ENCODE measurements at regions not wholly inside any gene's neighbourhood (a gene's known extent, or its start where the extent isn't known, plus 50 kb on each side); places are given as distances from the start of the nearest gene placed in this dataset.
A peak's percentile ranks its signal among the peaks of the same experiment; 100 is the strongest.

- Histone ChIP-seq H3K4me3 (ENCODE audit: low read length in 2 of 2) (no peak overlapping the region), H3K27me3 (ENCODE audit: control insufficient read depth in 1 of 2, insufficient read depth in 2 of 2, low read length in 1 of 2) (peaks cover 0 to 2% of the 10 kb centered on the region in 2 donors), H3K4me1 (ENCODE audit: control insufficient read depth in 1 of 2, insufficient read depth in 2 of 2, low read length in 2 of 2) (no peaks in the 10 kb centered on the region), H3K9me3 (ENCODE audit: control insufficient read depth, low read length) (no peaks in the 10 kb centered on the region), H3K27ac (ENCODE audit: low read depth in 1 of 2, low read length in 2 of 2) (no peak overlapping the region), H3K36me3 (ENCODE audit: control insufficient read depth in 1 of 2, insufficient read depth in 2 of 2, low read length in 1 of 2) (no peaks in the 10 kb centered on the region)
- intact Hi-C loops (cut with DNase I) = no loop called here
- ATAC-seq (ENCODE audit: low FRiP score) (no peak), DNase-seq (no peak)
- 30 to 36% methylated on average over 6 of the region's 6 CpGs for whole genome bisulfite sequencing, 2 donors
Observed at GRCh38 chr13:52950436-52950956, 78.1 kb upstream of the OLFM4 start.

GRCh38 chr13:52949742-52950141, 78.9 kb upstream of the OLFM4 start:
- WGBS, 2 donors = 56 to 65% methylated on average over 6 of the region's 6 CpGs
- intact Hi-C loops (cut with DNase I) = no loop called here

DNA sequence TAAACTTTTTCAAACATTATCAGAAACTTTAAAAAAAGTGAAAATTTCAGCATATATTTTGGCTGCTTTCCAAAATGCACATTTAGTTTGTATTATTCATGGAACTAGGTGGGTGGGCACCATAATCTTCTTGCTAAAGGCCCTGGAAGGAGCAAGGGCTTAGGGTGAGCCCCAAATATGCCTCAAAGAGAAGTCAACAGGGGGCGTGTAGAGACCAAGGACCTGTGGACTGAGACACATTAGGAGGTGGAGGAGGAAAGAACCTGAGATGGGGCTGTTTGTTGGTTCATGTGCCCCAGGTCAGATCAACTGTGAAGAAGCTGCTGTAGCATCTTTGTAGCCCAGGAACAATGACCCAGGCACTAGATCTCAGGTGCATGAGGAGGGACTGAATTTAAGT, 79.6 kb upstream of the OLFM4 start:
- no peaks in the 10 kb centered on the region for H3K36me3 ChIP-seq (ENCODE audit: control insufficient read depth in 1 of 2, insufficient read depth in 2 of 2, low read length in 1 of 2)
- H3K27ac ChIP-seq (ENCODE audit: low read depth in 1 of 2, low read length in 2 of 2) = no peak overlapping the region
- DNase-seq (no peak), ATAC-seq (ENCODE audit: low FRiP score) (no peak)
- H3K9me3 ChIP-seq (ENCODE audit: control insufficient read depth, low read length) = no peaks in the 10 kb centered on the region
- intact Hi-C loops (cut with DNase I) = no loop called here
- H3K4me1 ChIP-seq (ENCODE audit: control insufficient read depth in 1 of 2, insufficient read depth in 2 of 2, low read length in 2 of 2) = no peaks in the 10 kb centered on the region
- no peak overlapping the region for H3K4me3 ChIP-seq (ENCODE audit: low read length in 2 of 2)
- 79 to 89% methylated on average over 1 of the region's 1 CpG for WGBS, 2 donors
- peaks cover 0 to 2% of the 10 kb centered on the region in 2 donors for H3K27me3 ChIP-seq (ENCODE audit: control insufficient read depth in 1 of 2, insufficient read depth in 2 of 2, low read length in 1 of 2)

More at GRCh38 chr13:52949742-52950141, 78.9 kb upstream of the OLFM4 start:
- H3K27me3 ChIP-seq (ENCODE audit: control insufficient read depth in 1 of 2, insufficient read depth in 2 of 2, low read length in 1 of 2) = peaks cover 0 to 2% of the 10 kb centered on the region in 2 donors
- no peak for DNase-seq
- H3K27ac ChIP-seq (ENCODE audit: low read depth in 1 of 2, low read length in 2 of 2) = no peak overlapping the region
- no peak for ATAC-seq (ENCODE audit: low FRiP score)
- no peak overlapping the region for H3K4me3 ChIP-seq (ENCODE audit: low read length in 2 of 2)
- H3K4me1 ChIP-seq (ENCODE audit: control insufficient read depth in 1 of 2, insufficient read depth in 2 of 2, low read length in 2 of 2) = no peaks in the 10 kb centered on the region
- no peaks in the 10 kb centered on the region for H3K36me3 ChIP-seq (ENCODE audit: control insufficient read depth in 1 of 2, insufficient read depth in 2 of 2, low read length in 1 of 2)
- no peaks in the 10 kb centered on the region for H3K9me3 ChIP-seq (ENCODE audit: control insufficient read depth, low read length)

DNA sequence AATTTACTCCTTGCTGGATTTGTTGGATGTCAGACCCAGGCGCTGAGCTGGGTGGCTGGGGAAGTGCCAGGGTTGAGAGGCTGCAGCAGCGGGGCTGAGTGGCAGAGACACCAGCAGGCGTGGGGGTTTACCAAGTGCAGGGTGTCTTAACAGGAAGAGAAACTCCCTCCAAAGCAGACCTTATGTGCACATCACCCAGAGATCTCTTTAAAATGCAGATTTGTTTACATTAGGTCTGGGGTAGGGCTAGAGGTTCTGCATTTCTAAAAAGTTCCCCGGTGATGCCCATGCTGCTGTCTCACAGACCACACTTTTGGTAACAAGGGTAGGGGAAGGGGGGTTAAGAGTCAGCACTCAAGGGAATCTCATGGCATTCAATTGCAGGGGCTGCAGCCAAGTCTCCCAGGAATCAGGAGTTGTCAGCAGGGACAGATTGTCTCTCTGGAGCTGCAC, 80.7 kb upstream of the OLFM4 start:
- intact Hi-C loops (cut with DNase I) = no loop called here
- H3K4me1 ChIP-seq (ENCODE audit: control insufficient read depth in 1 of 2, insufficient read depth in 2 of 2, low read length in 2 of 2) = no peaks in the 10 kb centered on the region
- H3K27ac ChIP-seq (ENCODE audit: low read depth in 1 of 2, low read length in 2 of 2) = no peak overlapping the region
- no peaks in the 10 kb centered on the region for H3K9me3 ChIP-seq (ENCODE audit: control insufficient read depth, low read length)
- no peaks in the 10 kb centered on the region for H3K27me3 ChIP-seq (ENCODE audit: control insufficient read depth in 1 of 2, insufficient read depth in 2 of 2, low read length in 1 of 2)
- no peak for ATAC-seq (ENCODE audit: low FRiP score)
- H3K36me3 ChIP-seq (ENCODE audit: control insufficient read depth in 1 of 2, insufficient read depth in 2 of 2, low read length in 1 of 2) = no peaks in the 10 kb centered on the region
- H3K4me3 ChIP-seq (ENCODE audit: low read length in 2 of 2) = no peak overlapping the region
- 29 to 51% methylated on average over 4 of the region's 4 CpGs for WGBS, 2 donors
- peak in 1 of 2 donors; percentile 56 for DNase-seq

GRCh38 chr13:52945348-52945747, 83.3 kb upstream of the OLFM4 start:
- H3K27ac ChIP-seq (ENCODE audit: low read depth in 1 of 2, low read length in 2 of 2) = no peak overlapping the region
- intact Hi-C loops (cut with DNase I) = no loop called here
- no peaks in the 10 kb centered on the region for H3K9me3 ChIP-seq (ENCODE audit: control insufficient read depth, low read length)
- H3K27me3 ChIP-seq (ENCODE audit: control insufficient read depth in 1 of 2, insufficient read depth in 2 of 2, low read length in 1 of 2) = no peaks in the 10 kb centered on the region
- no peaks in the 10 kb centered on the region for H3K36me3 ChIP-seq (ENCODE audit: control insufficient read depth in 1 of 2, insufficient read depth in 2 of 2, low read length in 1 of 2)
- no peak overlapping the region for H3K4me3 ChIP-seq (ENCODE audit: low read length in 2 of 2)
- WGBS, 2 donors = 62 to 95% methylated on average over 3 of the region's 3 CpGs
- H3K4me1 ChIP-seq (ENCODE audit: control insufficient read depth in 1 of 2, insufficient read depth in 2 of 2, low read length in 2 of 2) = no peaks in the 10 kb centered on the region
- DNase-seq (no peak), ATAC-seq (ENCODE audit: low FRiP score) (peak; percentile 31)

DNA sequence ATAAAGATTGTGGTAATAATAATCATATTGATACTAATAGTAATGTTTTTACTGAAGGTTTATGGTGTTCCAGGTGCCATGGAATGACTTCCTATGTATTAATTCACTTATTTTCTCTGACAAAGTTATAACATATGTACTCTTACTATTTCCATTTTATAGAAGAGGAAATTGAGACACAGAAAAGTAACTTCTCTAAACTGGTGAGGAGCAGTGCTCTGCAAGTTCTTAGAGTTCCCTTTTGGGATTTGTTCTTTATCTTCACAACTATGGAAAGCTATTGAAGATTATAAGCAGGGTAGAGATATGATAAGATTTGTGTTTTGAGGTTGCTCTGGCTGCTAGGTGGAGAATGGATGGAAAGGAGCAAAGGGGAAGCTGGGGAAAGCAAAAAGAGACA, 83.9 kb upstream of the OLFM4 start:
- Histone ChIP-seq H3K27ac (ENCODE audit: low read depth in 1 of 2, low read length in 2 of 2) (no peak overlapping the region), H3K4me1 (ENCODE audit: control insufficient read depth in 1 of 2, insufficient read depth in 2 of 2, low read length in 2 of 2) (no peaks in the 10 kb centered on the region), H3K4me3 (ENCODE audit: low read length in 2 of 2) (no peak overlapping the region), H3K36me3 (ENCODE audit: control insufficient read depth in 1 of 2, insufficient read depth in 2 of 2, low read length in 1 of 2) (no peaks in the 10 kb centered on the region), H3K9me3 (ENCODE audit: control insufficient read depth, low read length) (no peaks in the 10 kb centered on the region), H3K27me3 (ENCODE audit: control insufficient read depth in 1 of 2, insufficient read depth in 2 of 2, low read length in 1 of 2) (no peaks in the 10 kb centered on the region)
- intact Hi-C loops (cut with DNase I) = no loop called here
- no peak for ATAC-seq (ENCODE audit: low FRiP score)
- DNase-seq = no peak

GRCh38 chr13:52938065-52938464, 89.6 kb upstream of the PCDH8 start:
- ATAC-seq (ENCODE audit: low FRiP score) = no peak
- no peaks in the 10 kb centered on the region for H3K27me3 ChIP-seq (ENCODE audit: control insufficient read depth in 1 of 2, insufficient read depth in 2 of 2, low read length in 1 of 2)
- no peaks in the 10 kb centered on the region for H3K9me3 ChIP-seq (ENCODE audit: control insufficient read depth, low read length)
- 73 to 76% methylated on average over 3 of the region's 3 CpGs for WGBS, 2 donors
- H3K4me3 ChIP-seq (ENCODE audit: low read length in 2 of 2) = no peak overlapping the region
- H3K4me1 ChIP-seq (ENCODE audit: control insufficient read depth in 1 of 2, insufficient read depth in 2 of 2, low read length in 2 of 2) = no peaks in the 10 kb centered on the region
- DNase-seq = no peak
- intact Hi-C loops (cut with DNase I) = no loop called here
- H3K36me3 ChIP-seq (ENCODE audit: control insufficient read depth in 1 of 2, insufficient read depth in 2 of 2, low read length in 1 of 2) = no peaks in the 10 kb centered on the region
- no peak overlapping the region for H3K27ac ChIP-seq (ENCODE audit: low read depth in 1 of 2, low read length in 2 of 2)

DNA sequence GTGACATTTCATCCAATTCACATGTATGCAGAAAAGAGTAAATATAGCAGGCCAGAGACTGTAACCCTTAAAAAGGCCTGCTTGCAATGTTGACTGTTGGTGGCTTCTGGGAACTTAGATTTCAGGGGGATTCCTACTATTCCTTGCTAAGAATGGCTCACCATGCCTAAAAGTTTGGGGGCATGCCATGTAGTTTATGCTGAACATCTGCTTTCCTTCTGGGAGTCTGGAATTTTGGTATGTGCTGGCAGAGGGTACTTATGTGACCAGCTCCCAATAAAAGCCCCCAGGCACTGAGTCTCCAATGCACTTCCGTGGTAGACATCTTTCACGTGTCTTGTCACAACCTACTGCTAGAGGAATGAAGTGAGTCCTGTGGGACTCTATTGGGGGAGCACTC, 88.4 kb upstream of the PCDH8 start:
- H3K27ac ChIP-seq (ENCODE audit: low read depth in 1 of 2, low read length in 2 of 2) = no peak overlapping the region
- no peak for DNase-seq
- no peaks in the 10 kb centered on the region for H3K36me3 ChIP-seq (ENCODE audit: control insufficient read depth in 1 of 2, insufficient read depth in 2 of 2, low read length in 1 of 2)
- no peaks in the 10 kb centered on the region for H3K4me1 ChIP-seq (ENCODE audit: control insufficient read depth in 1 of 2, insufficient read depth in 2 of 2, low read length in 2 of 2)
- H3K9me3 ChIP-seq (ENCODE audit: control insufficient read depth, low read length) = no peaks in the 10 kb centered on the region
- intact Hi-C loops (cut with DNase I) = no loop called here
- no peak overlapping the region for H3K4me3 ChIP-seq (ENCODE audit: low read length in 2 of 2)
- no peak for ATAC-seq (ENCODE audit: low FRiP score)
- H3K27me3 ChIP-seq (ENCODE audit: control insufficient read depth in 1 of 2, insufficient read depth in 2 of 2, low read length in 1 of 2) = no peaks in the 10 kb centered on the region
- 75 to 82% methylated on average over 2 of the region's 2 CpGs for WGBS, 2 donors

- intact Hi-C loops (cut with DNase I) = no loop called here
- ATAC-seq (ENCODE audit: low FRiP score) = no peak
Observed at GRCh38 chr13:52934258-52934657, 85.8 kb upstream of the PCDH8 start.

More at GRCh38 chr13:52934258-52934657, 85.8 kb upstream of the PCDH8 start:
- DNase-seq = no peak
- Histone ChIP-seq H3K36me3 (ENCODE audit: control insufficient read depth in 1 of 2, insufficient read depth in 2 of 2, low read length in 1 of 2) (no peaks in the 10 kb centered on the region), H3K4me1 (ENCODE audit: control insufficient read depth in 1 of 2, insufficient read depth in 2 of 2, low read length in 2 of 2) (no peaks in the 10 kb centered on the region), H3K27ac (ENCODE audit: low read depth in 1 of 2, low read length in 2 of 2) (no peak overlapping the region), H3K4me3 (ENCODE audit: low read length in 2 of 2) (no peak overlapping the region), H3K9me3 (ENCODE audit: control insufficient read depth, low read length) (no peaks in the 10 kb centered on the region), H3K27me3 (ENCODE audit: control insufficient read depth in 1 of 2, insufficient read depth in 2 of 2, low read length in 1 of 2) (no peaks in the 10 kb centered on the region)
- 72 to 75% methylated on average over 7 of the region's 7 CpGs for WGBS, 2 donors
